ENCODE measurements at regions not wholly inside any gene's neighbourhood (a gene's known extent, or its start where the extent isn't known, plus 50 kb on each side); places are given as distances from the start of the nearest gene placed in this dataset.

- DNase-seq (ENCODE audit: low read depth), result no peak
Measured at GRCh38 chr4:108567831-108568230, 52.5 kb upstream of the RPL34 start.

- DNase-seq (ENCODE audit: low read depth), result no peak
Measured at GRCh38 chr4:108561116-108561515, 59.3 kb upstream of the RPL34 start.

DNA sequence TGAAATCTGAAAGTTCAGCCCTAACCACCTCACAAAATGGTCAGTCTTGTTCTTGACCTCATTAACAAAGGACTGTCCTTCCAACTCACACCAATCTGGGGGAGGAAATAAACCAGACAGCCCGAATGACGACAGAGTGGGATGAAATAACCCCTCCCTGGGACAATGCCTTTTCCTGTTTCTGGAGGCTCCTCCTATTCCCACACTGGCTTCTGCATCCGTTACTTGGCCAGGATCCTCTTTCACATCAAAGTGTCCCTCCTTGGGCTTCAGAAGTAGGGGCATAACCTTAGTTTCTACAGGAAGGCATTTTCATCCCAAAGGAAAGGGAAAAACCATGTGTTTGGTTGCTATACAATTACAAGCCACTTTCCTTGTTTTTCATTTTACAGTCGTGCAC, 59.8 kb upstream of the RPL34 start:
- peak; percentile 79 for DNase-seq (ENCODE audit: low read depth)

DNA sequence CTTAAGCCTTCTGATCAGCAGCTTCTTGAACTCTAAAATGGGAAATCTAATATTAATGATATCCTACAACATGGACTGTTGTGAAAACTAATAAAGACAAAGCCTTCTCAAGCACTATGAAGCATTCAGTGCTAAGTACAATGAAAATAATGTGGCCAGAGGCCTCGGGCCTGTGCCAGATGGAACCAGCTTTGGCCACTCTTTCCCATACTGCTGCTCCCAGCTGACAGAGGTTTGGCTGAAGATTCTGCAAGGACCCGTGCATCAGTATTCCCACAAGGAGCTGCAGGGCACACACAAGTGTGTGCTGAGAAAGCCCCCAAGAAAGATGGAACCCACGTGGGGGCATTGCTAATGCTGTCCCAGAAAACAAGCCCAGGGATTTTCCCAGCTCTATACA, 60.5 kb upstream of the RPL34 start:
- no peak for DNase-seq (ENCODE audit: low read depth)

GRCh38 chr4:108559068-108559793, 61.1 kb upstream of the RPL34 start:
- DNase-seq (ENCODE audit: low read depth), result no peak

DNA sequence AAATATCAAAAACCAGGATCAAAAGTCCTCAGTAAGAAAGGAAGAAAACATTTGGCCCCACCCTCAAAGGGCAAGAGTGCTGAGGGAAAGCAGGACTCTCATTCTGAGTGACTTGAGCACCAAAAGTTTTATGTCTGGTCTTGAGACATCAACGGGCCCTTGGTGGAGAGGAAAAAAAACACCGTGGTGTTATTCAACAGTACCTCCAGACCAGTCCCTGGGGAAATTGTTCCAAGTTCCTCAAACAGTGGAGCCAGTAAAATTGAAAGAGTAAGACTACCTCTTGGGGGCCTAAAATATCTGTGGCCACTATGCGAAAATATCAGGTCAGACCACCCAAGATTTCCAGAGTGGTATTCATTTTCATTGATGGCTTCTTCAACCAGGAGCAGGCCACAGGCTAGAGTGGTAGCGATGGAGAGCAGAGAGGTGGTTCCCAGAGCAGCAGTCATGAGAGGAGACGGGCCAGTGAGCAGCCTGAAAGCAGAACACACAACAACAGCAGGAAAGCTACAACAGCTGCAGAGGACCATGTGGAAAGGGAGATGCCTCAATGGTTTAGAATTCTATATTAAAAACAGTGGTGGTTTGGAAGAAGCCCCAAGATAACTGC, 63.7 kb upstream of the RPL34 start:
- no peak for DNase-seq (ENCODE audit: low read depth)

GRCh38 chr4:108556166-108556565, 64.2 kb upstream of the RPL34 start:
- DNase-seq (ENCODE audit: low read depth), result no peak

- peak; percentile 24 for DNase-seq (ENCODE audit: low read depth)
Measured at GRCh38 chr4:108555701-108556100, 64.7 kb upstream of the RPL34 start.

GRCh38 chr4:108547682-108548081, 72.7 kb upstream of the RPL34 start:
- DNase-seq (ENCODE audit: low read depth), result no peak

GRCh38 chr4:108546728-108547127, 73.6 kb upstream of the RPL34 start:
- no peak for DNase-seq (ENCODE audit: low read depth)

GRCh38 chr4:108544481-108544880, 75.9 kb upstream of the RPL34 start:
- peak; percentile 65 for DNase-seq (ENCODE audit: low read depth)

GRCh38 chr4:108543359-108543968, 76.9 kb upstream of the RPL34 start:
- DNase-seq (ENCODE audit: low read depth), result no peak

GRCh38 chr4:108540536-108540935, 79.8 kb upstream of the RPL34 start:
- no peak for DNase-seq (ENCODE audit: low read depth)

DNA sequence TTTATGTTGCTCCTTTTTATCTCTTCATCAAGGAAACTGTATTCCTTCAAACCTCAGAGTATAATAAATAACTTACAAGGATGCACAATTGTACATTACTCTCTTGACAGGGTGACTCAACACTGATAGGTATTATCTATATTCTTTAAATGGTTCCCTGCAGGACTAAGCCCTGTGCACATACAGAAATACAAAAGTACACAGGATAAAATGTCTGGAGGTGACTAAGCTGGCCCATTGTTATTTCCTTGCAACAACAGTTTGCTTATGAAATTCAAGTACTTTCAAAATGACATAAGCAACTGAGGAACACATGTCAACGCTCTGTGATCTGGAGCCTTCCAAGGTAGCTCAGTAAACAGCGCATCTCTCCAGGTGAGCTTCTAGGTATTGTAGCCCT, 83.8 kb upstream of the RPL34 start:
- no peak for DNase-seq (ENCODE audit: low read depth)

- no peak for DNase-seq (ENCODE audit: low read depth)
Measured at GRCh38 chr4:108535757-108536156, 84.6 kb upstream of the RPL34 start.

DNA sequence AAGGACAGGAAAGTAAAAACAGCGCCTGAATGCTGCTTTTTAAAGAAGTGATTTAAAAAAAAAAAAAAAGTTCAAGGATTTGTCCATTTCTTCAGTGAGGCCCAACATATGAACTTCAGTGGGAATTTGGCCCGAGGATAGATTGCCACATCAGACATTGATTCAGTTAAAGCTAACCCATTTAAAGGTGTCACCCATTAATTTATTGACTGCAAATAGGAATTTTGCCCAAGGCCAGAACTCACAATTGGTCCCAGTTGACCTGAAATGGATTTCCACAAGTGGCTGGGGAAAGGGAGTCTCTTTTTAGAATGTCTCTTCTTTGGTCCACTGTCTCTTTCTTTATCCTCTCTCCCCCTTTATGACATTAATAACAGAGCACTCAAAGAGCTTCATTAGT, 86.5 kb upstream of the RPL34 start:
- DNase-seq (ENCODE audit: low read depth), result no peak

- no peak for DNase-seq (ENCODE audit: low read depth)
Measured at GRCh38 chr4:108533245-108533844, 87.0 kb upstream of the RPL34 start.

DNA sequence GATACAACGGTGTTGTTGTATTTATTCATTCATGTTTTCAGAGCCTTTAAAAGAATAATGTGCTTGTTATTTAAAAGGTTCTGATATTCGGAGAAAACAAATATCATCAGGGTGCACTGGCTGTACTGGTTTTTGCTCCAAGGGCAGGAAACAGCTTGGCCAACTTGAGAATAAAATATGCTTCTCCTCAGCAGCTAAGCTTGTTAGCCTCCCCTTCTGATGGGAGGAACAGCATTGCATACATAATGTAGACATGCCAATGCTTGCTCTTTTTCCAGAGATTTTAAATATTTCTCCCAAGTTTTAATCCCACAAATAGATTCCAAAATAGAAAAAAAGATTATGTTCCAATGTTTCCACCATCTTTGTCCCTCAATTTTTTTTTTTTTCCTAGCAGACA, 87.6 kb upstream of the RPL34 start:
- no peak for DNase-seq (ENCODE audit: low read depth)

GRCh38 chr4:108532187-108532586, 88.2 kb upstream of the RPL34 start:
- no peak for DNase-seq (ENCODE audit: low read depth)

GRCh38 chr4:108531461-108531860, 88.9 kb upstream of the RPL34 start:
- DNase-seq (ENCODE audit: low read depth), result no peak

- no peak for DNase-seq (ENCODE audit: low read depth)
Measured at GRCh38 chr4:108529984-108530905, 90.1 kb upstream of the RPL34 start.

All from HT1080 (cell line).